LNCAP (cell line): ENCODE measurements at regions not wholly inside any gene's neighbourhood (a gene's known extent, or its start where the extent isn't known, plus 50 kb on each side); places are given as distances from the start of the nearest gene placed in this dataset.

Experiments
- CTCF ChIP-seq: fragments of 450-650 bp; IDR thresholded peaks from 2 replicates; pipeline ENCODE4 v1.5.1; 2017; ENCODE audit warnings: mild to moderate bottlenecking

GRCh38 chr14:98773814-98774213 is 498.2 kb downstream of the BCL11B start:
- no peak for TF ChIP-seq CTCF

GRCh38 chr14:98775892-98776291 is 496.1 kb downstream of the BCL11B start:
- no peak for TF ChIP-seq CTCF

GRCh38 chr14:98782062-98782461 is 489.9 kb downstream of the BCL11B start:
- no peak for TF ChIP-seq CTCF

GRCh38 chr14:98785578-98785977 is 486.4 kb downstream of the BCL11B start:
- no peak for TF ChIP-seq CTCF

GRCh38 chr14:98786456-98786855 is 485.5 kb downstream of the BCL11B start:
- no peak for TF ChIP-seq CTCF

- TF ChIP-seq CTCF: no peak
Measured at GRCh38 chr14:98791661-98792060, 480.3 kb downstream of the BCL11B start.

- TF ChIP-seq CTCF: no peak
Measured at GRCh38 chr14:98792171-98792570, 479.8 kb downstream of the BCL11B start.

GRCh38 chr14:98798099-98798498 is 473.9 kb downstream of the BCL11B start:
- TF ChIP-seq CTCF: no peak
